SU-DHL-6 (cell line): ENCODE measurements at regions not wholly inside any gene's neighbourhood (a gene's known extent, or its start where the extent isn't known, plus 50 kb on each side); places are given as distances from the start of the nearest gene placed in this dataset.

Experiments
- H2AFZ ChIP-seq: fragments of 200-600 bp; sonication (generic); 2 replicates; pipeline ENCODE4 v1.6.1; 2014; ENCODE audit warnings: low read depth, mild to moderate bottlenecking, moderate library complexity, mixed read lengths, antibody characterized with exemption, low read length; ENCODE audit not compliant: severe bottlenecking
- H3F3A ChIP-seq: fragments of 200-600 bp; shearing (Covaris generic); 2 replicates; pipeline ENCODE4 v1.6.0; 2016; ENCODE audit warnings: antibody characterized with exemption, mild to moderate bottlenecking; ENCODE audit not compliant: insufficient read depth
- H3K27ac ChIP-seq: fragments of 200-600 bp; sonication (generic); 2 replicates; pipeline ENCODE4 v1.5.1; 2016; ENCODE audit warnings: low read depth, mild to moderate bottlenecking, low read length, moderate library complexity, mixed read lengths
- H3K27me3 ChIP-seq: fragments of 200-600 bp; sonication (generic), shearing (Covaris generic); 2 replicates; pipeline ENCODE4 v1.6.0; 2014; ENCODE audit warnings: mild to moderate bottlenecking, low read length
- H3K36me3 ChIP-seq: fragments of 200-600 bp; sonication (generic); 2 replicates; pipeline ENCODE4 v1.6.1; 2014; ENCODE audit warnings: mild to moderate bottlenecking, low read length, mixed read lengths
- H3K4me2 ChIP-seq: fragments of 300-600, 200-600 bp; shearing (Covaris generic), sonication (generic); 2 replicates; pipeline ENCODE4 v1.6.0; 2014; ENCODE audit warnings: low read length, low read depth, mild to moderate bottlenecking; ENCODE audit not compliant: poor library complexity, severe bottlenecking
- H3K4me3 ChIP-seq: fragments of 200-600 bp; sonication (generic); 2 replicates; pipeline ENCODE4 v1.5.1; 2014; ENCODE audit warnings: antibody characterized with exemption, low read length, mild to moderate bottlenecking, mixed read lengths; ENCODE audit not compliant: insufficient read depth, poor library complexity, severe bottlenecking
- H3K79me2 ChIP-seq: fragments of 200-600 bp; sonication (generic); 2 replicates; pipeline ENCODE4 v1.6.1; 2014; ENCODE audit warnings: mild to moderate bottlenecking, low read length, moderate library complexity; ENCODE audit not compliant: insufficient read depth
- H3K9ac ChIP-seq: fragments of 200-600 bp; sonication (generic); 2 replicates; pipeline ENCODE4 v1.7.0; 2014; ENCODE audit warnings: mild to moderate bottlenecking, low read length
- H3K9me2 ChIP-seq: fragments of 200-600 bp; sonication (generic); replicated peaks from 2 replicates; pipeline ENCODE4 v1.6.1; 2014; ENCODE audit warnings: low read length; ENCODE audit not compliant: insufficient read depth
- H3K9me3 ChIP-seq: fragments of 200-600 bp; sonication (generic); 2 replicates; pipeline ENCODE4 v1.6.1; 2014; ENCODE audit warnings: low read length, mixed read lengths; ENCODE audit not compliant: insufficient read depth
- H4K20me1 ChIP-seq: fragments of 200-600 bp; sonication (generic); 2 replicates; pipeline ENCODE4 v1.6.1; 2014; ENCODE audit warnings: low read depth, mild to moderate bottlenecking, antibody characterized with exemption, low read length, moderate library complexity, mixed read lengths
- CTCF ChIP-seq: fragments of 200-600 bp; sonication (generic); IDR thresholded peaks from one replicate; pipeline ENCODE4 v1.5.1; 2017; ENCODE audit warnings: antibody characterized with exemption, mild to moderate bottlenecking, low read length, moderate library complexity; ENCODE audit not compliant: insufficient read depth, poor library complexity, severe bottlenecking
- EZH2phosphoT487 ChIP-seq: fragments of 200-600 bp; sonication (generic), shearing (Covaris generic); conservative IDR thresholded peaks from 2 replicates; pipeline ENCODE4 v1.6.1; 2018; ENCODE audit warnings: mild to moderate bottlenecking, antibody characterized with exemption, low read length, moderate library complexity, mixed read lengths

- no peak overlapping the region for H2AFZ ChIP-seq
- no peak overlapping the region for H3K9ac ChIP-seq
- H3K4me2 ChIP-seq, result no peak overlapping the region
- no peaks in the 10 kb centered on the region for H3K9me2 ChIP-seq
- 0 out of 2 replicates have a peak, but pooled peaks cover 4% of the 10 kb centered on the region for H3K9me3 ChIP-seq
- H3K27me3 ChIP-seq, result no peaks in the 10 kb centered on the region
- no peak overlapping the region for H3K4me3 ChIP-seq
- H4K20me1 ChIP-seq, result no peaks in the 10 kb centered on the region
- H3K79me2 ChIP-seq, result no peaks in the 10 kb centered on the region
- TF ChIP-seq CTCF (no peak), EZH2phosphoT487 (no peak)
- H3K36me3 ChIP-seq, result no peaks in the 10 kb centered on the region
- H3F3A ChIP-seq, result no peaks in the 10 kb centered on the region
- H3K27ac ChIP-seq, result no peak overlapping the region
Observed at GRCh38 chr4:171621646-171622045, 191.6 kb upstream of the GALNTL6 start.

GRCh38 chr4:171612907-171613306 lies 200.3 kb upstream of the GALNTL6 start:
- H3K36me3 ChIP-seq, result no peaks in the 10 kb centered on the region
- no peaks in the 10 kb centered on the region for H4K20me1 ChIP-seq
- TF ChIP-seq EZH2phosphoT487 (no peak), CTCF (no peak)
- H2AFZ ChIP-seq, result no peak overlapping the region
- no peak overlapping the region for H3K27ac ChIP-seq
- no peak overlapping the region for H3K9ac ChIP-seq
- H3F3A ChIP-seq, result no peaks in the 10 kb centered on the region
- H3K27me3 ChIP-seq, result no peaks in the 10 kb centered on the region
- no peaks in the 10 kb centered on the region for H3K79me2 ChIP-seq
- no peak overlapping the region for H3K4me2 ChIP-seq
- H3K9me2 ChIP-seq, result no peaks in the 10 kb centered on the region
- 0 out of 2 replicates have a peak, but pooled peaks cover 1% of the 10 kb centered on the region for H3K9me3 ChIP-seq
- H3K4me3 ChIP-seq, result no peak overlapping the region

- TF ChIP-seq CTCF (no peak), EZH2phosphoT487 (no peak)
- H3K79me2 ChIP-seq, result no peaks in the 10 kb centered on the region
- no peak overlapping the region for H3K27ac ChIP-seq
- no peaks in the 10 kb centered on the region for H3K36me3 ChIP-seq
- no peak overlapping the region for H3K4me2 ChIP-seq
- H2AFZ ChIP-seq, result no peak overlapping the region
- no peaks in the 10 kb centered on the region for H3K27me3 ChIP-seq
- no peaks in the 10 kb centered on the region for H3F3A ChIP-seq
- no peak overlapping the region for H3K9ac ChIP-seq
- H3K4me3 ChIP-seq, result no peak overlapping the region
- no peaks in the 10 kb centered on the region for H4K20me1 ChIP-seq
- H3K9me3 ChIP-seq, result no peaks in the 10 kb centered on the region
- no peaks in the 10 kb centered on the region for H3K9me2 ChIP-seq
Observed at GRCh38 chr4:171602638-171603355, 210.4 kb upstream of the GALNTL6 start.
